IPS-15b (cell line): ENCODE measurements at regions not wholly inside any gene's neighbourhood (a gene's known extent, or its start where the extent isn't known, plus 50 kb on each side); places are given as distances from the start of the nearest gene placed in this dataset.

Source experiments
- H3K27me3 ChIP-seq: one replicate; pipeline ENCODE4 v1.6.1; 2013; ENCODE audit warnings: low read length; ENCODE audit not compliant: control insufficient read depth, insufficient read depth
- H3K36me3 ChIP-seq: one replicate; pipeline ENCODE4 v1.6.1; 2013; ENCODE audit warnings: low read length; ENCODE audit not compliant: control insufficient read depth, insufficient read depth
- H3K4me1 ChIP-seq: one replicate; pipeline ENCODE4 v1.6.1; 2013; ENCODE audit warnings: mild to moderate bottlenecking, low read length; ENCODE audit not compliant: control insufficient read depth, insufficient read depth
- H3K4me3 ChIP-seq: one replicate; pipeline ENCODE4 v1.5.1; 2013; ENCODE audit warnings: low read depth, low read length
- H3K9ac ChIP-seq: one replicate; pipeline ENCODE4 v1.6.1; 2013; ENCODE audit warnings: low read depth, mild to moderate bottlenecking, low read length
- H3K9me3 ChIP-seq: one replicate; pipeline ENCODE4 v1.6.1; 2013; ENCODE audit warnings: mild to moderate bottlenecking, low read length; ENCODE audit not compliant: control insufficient read depth, insufficient read depth

DNA sequence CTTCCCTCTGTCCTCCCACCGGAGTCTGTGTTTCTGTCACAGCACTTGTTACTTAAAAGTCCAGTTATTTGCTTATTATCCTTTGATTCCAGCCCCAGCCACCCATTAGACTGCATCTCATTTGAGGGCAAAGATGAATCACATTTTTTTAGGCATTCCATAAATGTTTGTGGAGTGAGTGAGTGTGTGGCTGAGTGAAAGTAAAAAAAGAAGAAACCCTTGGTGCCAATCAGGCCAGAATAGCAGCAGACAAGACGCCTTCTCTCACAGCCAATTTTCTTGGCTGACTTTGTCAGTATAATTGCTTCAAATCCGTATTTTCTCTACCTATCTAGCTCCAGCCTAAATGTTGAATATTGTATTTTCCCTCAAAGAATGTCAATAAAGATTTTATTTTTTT is 613.0 kb upstream of the WWC1 start:
- Histone ChIP-seq H3K9ac (no peak overlapping the region), H3K9me3 (no peaks in the 10 kb centered on the region), H3K4me3 (no peak overlapping the region), H3K4me1 (no peaks in the 10 kb centered on the region), H3K27me3 (no peaks in the 10 kb centered on the region), H3K36me3 (no peaks in the 10 kb centered on the region)

DNA sequence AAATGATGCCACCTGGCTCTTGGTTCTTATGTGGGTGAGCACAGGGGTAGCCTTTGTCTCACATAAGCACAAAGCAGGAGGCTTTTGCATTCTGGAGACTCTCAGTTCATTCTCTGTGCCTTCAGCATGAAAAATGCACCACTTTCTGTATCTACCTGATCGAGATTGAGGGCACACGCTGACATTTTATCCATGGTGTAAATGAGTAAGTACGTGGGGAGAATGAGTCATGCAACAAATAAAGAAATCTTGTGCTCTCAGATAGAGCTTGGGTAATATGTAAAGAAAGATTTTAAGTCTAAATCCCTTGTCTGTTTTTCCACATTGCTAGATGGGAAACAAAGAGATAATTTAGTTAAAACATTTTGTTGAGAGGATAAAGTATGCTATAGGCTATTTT is 607.2 kb upstream of the WWC1 start:
- Histone ChIP-seq H3K4me1 (no peaks in the 10 kb centered on the region), H3K27me3 (no peaks in the 10 kb centered on the region), H3K9ac (no peak overlapping the region), H3K4me3 (no peak overlapping the region), H3K36me3 (no peaks in the 10 kb centered on the region), H3K9me3 (no peaks in the 10 kb centered on the region)

DNA sequence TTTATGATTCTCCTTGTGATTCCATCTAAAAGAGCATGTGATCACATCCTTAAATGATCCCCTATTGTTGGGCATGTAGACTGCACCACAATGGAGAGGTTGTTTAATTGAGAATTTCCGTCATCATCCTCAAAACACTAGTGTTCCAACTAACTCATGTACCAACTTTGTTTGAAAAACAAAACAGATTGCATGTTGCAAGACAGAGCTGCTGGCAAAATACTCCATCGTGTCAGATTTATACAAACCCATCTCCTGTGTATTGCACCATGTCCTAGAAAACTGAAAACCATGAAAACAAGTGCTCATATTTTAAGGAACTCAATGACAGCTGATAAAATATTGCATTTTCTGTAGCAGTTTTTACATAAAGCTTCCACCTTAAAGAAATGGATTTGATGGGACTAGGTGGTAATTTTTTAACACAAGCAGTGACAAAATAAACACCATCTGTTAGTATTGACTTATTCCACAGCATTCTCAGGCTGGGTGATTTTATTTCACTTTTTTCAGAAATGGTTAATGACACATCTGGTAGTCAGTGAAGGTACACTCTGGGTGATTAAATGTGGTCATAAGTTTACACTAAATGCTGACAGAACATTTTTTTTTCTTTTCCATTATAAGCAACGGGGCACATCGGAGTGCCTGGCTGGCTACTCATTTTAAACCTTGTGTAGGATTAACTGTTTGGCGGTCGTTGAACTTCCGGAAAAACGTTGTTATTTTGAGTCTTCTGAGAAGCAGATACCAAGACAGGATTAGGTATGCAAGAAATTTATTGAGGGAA is 602.9 kb upstream of the WWC1 start:
- Histone ChIP-seq H3K4me1 (no peaks in the 10 kb centered on the region), H3K9ac (no peak overlapping the region), H3K9me3 (no peaks in the 10 kb centered on the region), H3K36me3 (no peaks in the 10 kb centered on the region), H3K27me3 (no peaks in the 10 kb centered on the region), H3K4me3 (no peak overlapping the region)

DNA sequence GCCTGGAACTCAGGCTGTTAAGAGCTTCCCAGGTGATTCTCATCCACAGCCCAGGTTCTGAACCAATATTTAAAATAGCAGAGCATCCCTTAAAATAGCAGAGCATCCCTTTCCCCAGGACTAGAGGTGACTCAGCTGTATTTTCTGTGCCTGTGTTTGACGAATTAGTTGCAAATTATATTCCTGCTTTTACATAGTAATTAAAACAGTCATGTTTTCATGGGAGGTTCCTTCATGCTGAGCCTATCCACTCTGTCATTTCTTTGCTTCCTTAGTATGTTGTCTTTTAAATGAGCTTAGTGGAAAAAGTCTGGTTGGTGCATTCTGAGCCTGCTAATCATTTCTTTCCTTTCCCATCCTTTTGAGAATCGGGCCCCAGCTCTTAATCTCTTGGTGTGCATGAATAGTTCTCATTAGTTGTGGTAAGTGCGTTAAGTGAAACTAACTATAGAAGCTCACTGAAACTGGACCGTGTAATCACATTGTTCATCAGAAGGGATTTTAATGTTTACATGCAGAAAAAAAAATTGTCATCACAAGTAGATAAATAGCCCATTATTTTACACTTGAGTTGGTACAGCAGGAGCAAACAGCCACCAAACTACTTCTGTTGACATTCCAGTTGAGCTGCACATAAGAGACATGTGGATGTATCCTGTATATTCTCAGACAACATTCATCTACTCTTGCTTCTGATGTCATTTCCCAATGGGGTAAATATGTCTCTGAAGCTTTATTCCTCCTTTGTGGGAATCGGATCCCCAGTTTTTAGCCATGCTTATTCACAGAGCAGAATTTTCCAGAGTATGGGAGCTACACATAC is 596.9 kb upstream of the WWC1 start:
- Histone ChIP-seq H3K4me3 (no peak overlapping the region), H3K9me3 (no peaks in the 10 kb centered on the region), H3K27me3 (no peaks in the 10 kb centered on the region), H3K36me3 (no peaks in the 10 kb centered on the region), H3K9ac (no peak overlapping the region), H3K4me1 (peaks cover 7% of the 10 kb centered on the region)

DNA sequence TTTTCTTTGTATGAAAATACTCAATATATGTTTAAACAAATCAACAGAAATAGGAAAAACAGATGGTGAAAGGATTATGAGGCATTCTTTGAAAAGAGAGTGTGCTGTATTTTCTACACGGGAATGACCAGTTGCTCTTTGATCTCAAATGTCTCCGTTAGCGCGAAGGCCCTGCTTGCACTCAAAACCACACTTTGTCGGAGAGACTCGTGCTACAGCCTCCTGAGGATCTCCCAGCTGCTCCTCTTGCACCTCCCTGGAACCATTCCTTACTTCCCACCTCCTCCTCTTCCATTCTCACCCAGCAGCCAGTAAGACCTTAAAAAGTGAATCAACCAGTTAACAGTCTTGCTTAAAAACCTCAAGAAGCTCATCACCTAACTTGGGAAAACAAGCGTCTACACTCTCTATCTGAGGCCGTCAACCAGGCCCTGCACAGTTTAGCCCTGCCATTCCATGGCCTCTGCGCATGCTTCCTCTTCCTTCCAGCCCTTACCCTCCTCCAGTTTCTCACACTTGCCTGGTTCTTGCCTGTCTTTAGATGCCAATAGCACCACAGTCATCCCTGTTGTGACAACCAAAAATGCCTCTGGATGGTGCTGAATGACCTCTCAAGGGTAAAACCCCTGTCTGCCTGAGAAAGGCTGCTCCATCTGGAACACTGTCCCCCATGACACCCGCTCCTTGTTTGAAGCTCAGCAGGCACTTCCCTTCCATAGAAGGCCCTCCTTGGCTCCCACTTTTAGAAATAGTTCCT is 594.7 kb upstream of the WWC1 start:
- Histone ChIP-seq H3K36me3 (no peaks in the 10 kb centered on the region), H3K4me1 (peaks cover 17% of the 10 kb centered on the region), H3K27me3 (no peaks in the 10 kb centered on the region), H3K9me3 (no peaks in the 10 kb centered on the region), H3K9ac (no peak overlapping the region), H3K4me3 (no peak overlapping the region)

DNA sequence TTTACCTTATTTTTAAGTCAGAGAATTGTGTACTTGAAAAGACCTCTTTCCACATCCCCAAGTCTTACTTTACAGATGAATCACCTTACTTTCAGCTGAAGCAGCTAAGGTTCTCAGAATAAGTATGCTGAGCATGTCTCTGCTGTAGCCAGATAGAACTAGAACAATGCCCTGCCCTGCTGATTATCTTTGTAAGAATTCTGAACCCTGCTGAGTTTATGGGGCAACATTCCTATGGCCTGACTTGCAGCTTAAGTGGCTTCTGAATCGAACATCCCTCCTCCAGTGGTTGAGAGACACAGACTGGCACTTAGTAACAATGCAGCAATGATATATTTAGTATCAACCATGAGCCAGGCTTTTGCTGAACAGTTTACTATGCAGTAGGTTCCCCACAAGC is 592.0 kb upstream of the WWC1 start:
- Histone ChIP-seq H3K4me3 (no peak overlapping the region), H3K4me1 (peaks cover 17% of the 10 kb centered on the region), H3K9me3 (no peaks in the 10 kb centered on the region), H3K9ac (no peak overlapping the region), H3K36me3 (no peaks in the 10 kb centered on the region), H3K27me3 (no peaks in the 10 kb centered on the region)

DNA sequence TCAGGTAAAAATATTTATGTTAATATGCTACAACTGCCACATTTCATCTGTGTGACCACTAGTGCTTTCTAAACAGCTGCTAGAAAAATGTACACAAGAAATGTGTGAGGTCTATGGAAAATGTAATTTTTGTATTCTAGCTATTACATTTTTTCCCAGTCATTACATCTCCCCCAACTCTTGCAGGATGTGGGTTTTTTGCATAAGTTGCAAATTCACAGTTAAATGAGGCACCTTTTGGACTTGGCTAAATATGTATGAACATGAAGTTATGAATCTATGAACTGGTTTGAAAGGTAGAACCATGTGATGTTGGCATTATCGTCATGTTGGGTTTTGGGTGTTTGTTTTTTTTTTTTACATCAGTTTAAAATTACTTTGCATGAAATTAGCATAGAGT is 590.4 kb upstream of the WWC1 start:
- H3K9ac ChIP-seq, result no peak overlapping the region
- no peak overlapping the region for H3K4me3 ChIP-seq
- H3K36me3 ChIP-seq, result no peaks in the 10 kb centered on the region
- H3K9me3 ChIP-seq, result no peaks in the 10 kb centered on the region
- no peaks in the 10 kb centered on the region for H3K27me3 ChIP-seq
- peaks cover 17% of the 10 kb centered on the region for H3K4me1 ChIP-seq

DNA sequence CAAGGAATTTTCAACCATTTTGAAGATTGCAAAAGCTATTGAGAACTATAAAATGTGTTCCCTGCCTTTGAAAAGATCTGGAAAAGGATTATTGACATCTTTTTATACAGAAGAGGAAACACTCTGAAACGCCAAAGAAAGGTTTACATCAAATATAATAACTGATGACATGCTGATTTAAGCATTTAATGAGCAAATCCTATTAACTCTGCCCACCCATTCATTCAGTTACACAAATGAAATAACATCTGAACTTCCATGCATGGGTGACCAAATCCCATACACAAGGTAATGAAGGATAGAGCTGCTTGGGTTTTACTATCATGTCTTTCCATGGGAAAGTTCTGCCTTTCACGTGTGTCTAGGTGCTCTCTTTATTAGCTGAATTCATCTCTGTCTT is 589.4 kb upstream of the WWC1 start:
- Histone ChIP-seq H3K4me1 (peaks cover 17% of the 10 kb centered on the region), H3K4me3 (no peak overlapping the region), H3K27me3 (no peaks in the 10 kb centered on the region), H3K36me3 (no peaks in the 10 kb centered on the region), H3K9ac (no peak overlapping the region), H3K9me3 (no peaks in the 10 kb centered on the region)

DNA sequence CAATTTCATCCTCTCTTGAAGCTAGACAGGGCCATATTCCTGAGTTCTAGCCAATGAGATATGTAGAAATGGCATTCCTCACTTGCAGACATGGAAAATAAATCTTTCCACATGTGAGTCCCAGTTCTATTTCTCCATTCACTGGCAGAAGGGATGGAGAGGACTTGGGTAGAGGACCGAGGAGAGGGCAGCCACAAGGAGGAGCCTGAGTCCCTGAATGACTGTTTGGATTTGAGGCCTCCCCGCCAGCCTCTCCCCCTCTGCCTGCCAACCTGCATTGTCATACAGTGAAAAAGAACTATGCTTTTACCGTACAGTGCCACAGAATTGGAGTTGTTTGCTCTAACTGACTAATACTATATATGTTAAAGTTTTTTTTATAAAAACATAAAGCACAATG is 583.0 kb upstream of the WWC1 start:
- no peak overlapping the region for H3K9ac ChIP-seq
- no peak overlapping the region for H3K4me3 ChIP-seq
- H3K27me3 ChIP-seq, result no peaks in the 10 kb centered on the region
- no peaks in the 10 kb centered on the region for H3K36me3 ChIP-seq
- H3K4me1 ChIP-seq, result no peaks in the 10 kb centered on the region
- no peaks in the 10 kb centered on the region for H3K9me3 ChIP-seq

DNA sequence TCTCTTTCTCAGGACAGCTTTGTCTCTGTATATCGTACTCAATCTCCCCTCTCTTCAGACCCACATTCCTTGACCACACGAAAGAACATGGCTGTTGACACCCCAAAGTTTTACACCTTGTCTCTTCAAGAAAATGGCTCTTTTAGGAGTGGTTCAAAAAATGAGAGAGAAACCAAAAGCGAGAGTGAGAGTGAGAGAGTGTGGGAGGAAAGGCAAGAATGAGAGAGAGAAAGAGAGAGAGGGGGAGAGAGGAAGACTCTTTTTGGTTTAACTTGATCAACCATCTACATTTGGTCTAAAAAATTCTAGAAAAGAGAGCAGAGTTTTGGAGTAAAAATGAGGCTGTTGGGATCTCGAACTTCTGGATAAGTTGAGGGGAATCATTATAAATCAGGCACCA is 581.8 kb upstream of the WWC1 start:
- Histone ChIP-seq H3K4me1 (no peaks in the 10 kb centered on the region), H3K9ac (no peak overlapping the region)

DNA sequence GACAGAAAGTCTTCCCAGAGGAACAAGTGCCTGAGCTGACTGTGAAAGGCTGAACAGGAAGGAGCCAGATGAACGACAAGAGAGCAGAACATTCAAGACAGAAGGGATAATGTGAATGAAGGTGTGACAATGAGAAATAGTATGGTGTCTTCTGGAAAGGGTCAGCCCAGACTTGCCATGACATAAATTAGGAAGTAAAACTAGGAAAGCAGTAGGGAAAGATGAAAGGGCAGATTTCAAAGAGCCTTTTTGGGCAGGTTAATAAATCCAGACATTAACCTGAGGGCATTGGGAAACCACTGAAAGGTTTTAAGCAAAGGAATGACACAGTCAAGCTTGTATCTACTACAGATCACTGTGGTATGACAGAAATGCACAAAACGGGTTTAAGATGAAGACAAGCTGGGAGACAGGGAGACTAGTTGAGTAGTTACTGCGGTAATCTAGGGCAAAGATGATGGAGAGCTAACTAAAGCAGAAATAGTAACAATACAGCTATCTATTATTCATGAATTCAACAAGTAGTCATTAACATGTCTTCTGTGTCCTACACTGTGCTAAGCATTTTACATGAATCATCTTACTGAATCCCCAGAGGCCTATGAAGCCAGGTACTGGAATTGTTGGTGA is 580.9 kb upstream of the WWC1 start:
- H3K4me3 ChIP-seq, result no peak overlapping the region
- no peaks in the 10 kb centered on the region for H3K36me3 ChIP-seq
- no peaks in the 10 kb centered on the region for H3K4me1 ChIP-seq
- no peak overlapping the region for H3K9ac ChIP-seq
- no peaks in the 10 kb centered on the region for H3K27me3 ChIP-seq
- no peaks in the 10 kb centered on the region for H3K9me3 ChIP-seq

More for the DNA sequence above, 581.8 kb upstream of the WWC1 start:
- H3K4me3 ChIP-seq, result no peak overlapping the region
- H3K36me3 ChIP-seq, result no peaks in the 10 kb centered on the region
- H3K27me3 ChIP-seq, result no peaks in the 10 kb centered on the region
- no peaks in the 10 kb centered on the region for H3K9me3 ChIP-seq
